ENCODE measurements at regions not wholly inside any gene's neighbourhood (a gene's known extent, or its start where the extent isn't known, plus 50 kb on each side); places are given as distances from the start of the nearest gene placed in this dataset.

DNA sequence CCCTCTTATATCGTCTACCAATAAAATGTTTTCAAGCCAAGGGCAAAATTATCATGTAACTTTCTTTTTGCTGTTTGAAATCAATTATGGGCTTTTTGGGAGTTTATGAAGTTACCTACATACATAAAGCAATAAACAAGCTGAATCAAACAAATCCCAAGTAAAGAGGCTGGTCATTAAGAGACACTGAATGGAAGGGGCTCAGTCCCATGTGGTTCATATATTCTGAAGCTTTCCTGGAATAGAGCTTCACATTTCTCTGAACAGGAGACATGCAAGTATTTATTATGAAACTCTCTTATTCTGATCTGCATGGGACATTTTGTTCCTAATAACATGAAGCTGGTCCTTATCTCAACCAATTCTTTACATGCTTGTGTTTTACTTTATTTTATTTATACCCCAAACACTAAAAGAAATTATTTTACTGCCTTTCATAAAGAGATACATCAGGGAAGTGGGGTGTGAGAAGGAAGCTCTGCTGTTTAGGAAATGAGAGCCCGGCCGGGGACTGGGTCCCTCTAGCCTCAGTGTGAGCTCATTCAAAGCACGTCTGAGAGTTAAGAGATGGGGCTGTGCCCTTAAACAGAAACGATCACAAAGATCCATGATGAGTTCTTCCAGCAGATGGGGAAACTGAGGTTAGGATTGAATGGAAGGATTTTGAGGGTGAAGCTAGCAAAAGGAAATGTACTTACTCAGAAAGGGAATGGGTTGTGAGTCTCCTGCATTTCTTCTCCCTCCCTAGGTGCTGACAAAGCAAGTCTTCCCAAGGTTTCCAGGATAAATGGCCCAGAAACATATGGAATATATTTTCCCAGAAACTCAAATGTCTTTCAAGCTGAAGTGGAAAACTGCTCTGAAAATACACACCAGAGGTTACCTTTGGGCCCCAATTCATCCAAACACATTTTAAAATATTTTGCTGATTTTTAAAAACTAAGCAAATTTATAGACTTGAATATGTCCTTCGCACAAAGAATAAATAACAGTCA, 93.1 kb upstream of the LNX1 start:
- Mint-ChIP-seq H3K4me1 (ENCODE audit: low read depth) (no peaks in the 10 kb centered on the region), H3K9me3 (ENCODE audit: low read depth) (peaks cover 3% of the 10 kb centered on the region), H3K27ac (no peak overlapping the region), H3K4me3 (ENCODE audit: low read depth) (no peak overlapping the region), H3K27me3 (peaks cover 14% of the 10 kb centered on the region), H3K36me3 (ENCODE audit: insufficient read depth) (no peaks in the 10 kb centered on the region)
- DNase-seq (ENCODE audit: low spot score, unreplicated experiment): no peak
- TF ChIP-seq, protein P1, sequence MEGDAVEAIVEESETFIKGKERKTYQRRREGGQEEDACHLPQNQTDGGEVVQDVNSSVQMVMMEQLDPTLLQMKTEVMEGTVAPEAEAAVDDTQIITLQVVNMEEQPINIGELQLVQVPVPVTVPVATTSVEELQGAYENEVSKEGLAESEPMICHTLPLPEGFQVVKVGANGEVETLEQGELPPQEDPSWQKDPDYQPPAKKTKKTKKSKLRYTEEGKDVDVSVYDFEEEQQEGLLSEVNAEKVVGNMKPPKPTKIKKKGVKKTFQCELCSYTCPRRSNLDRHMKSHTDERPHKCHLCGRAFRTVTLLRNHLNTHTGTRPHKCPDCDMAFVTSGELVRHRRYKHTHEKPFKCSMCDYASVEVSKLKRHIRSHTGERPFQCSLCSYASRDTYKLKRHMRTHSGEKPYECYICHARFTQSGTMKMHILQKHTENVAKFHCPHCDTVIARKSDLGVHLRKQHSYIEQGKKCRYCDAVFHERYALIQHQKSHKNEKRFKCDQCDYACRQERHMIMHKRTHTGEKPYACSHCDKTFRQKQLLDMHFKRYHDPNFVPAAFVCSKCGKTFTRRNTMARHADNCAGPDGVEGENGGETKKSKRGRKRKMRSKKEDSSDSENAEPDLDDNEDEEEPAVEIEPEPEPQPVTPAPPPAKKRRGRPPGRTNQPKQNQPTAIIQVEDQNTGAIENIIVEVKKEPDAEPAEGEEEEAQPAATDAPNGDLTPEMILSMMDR (IDR thresholded peaks at IDR 0.05; ENCODE audit: unreplicated experiment): no peak

DNA sequence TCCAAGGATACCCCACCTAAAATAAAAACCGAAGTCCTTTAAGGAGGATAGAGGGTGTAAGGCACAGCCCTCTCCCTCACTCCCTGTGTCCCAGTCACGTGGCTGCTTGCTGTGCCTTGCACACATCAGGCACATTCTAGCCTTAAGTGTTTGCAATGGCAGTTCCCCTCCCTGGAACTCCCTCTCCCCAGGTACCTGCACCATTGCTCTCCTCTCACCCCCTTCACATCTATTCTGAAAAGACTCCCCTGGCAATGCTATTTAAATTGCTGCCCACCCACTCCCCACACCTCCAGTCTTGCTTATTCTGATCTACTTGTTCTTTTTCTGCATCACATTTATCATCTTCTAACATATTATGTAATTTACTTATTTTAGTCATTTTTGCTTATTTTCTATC, 91.6 kb upstream of the LNX1 start:
- Mint-ChIP-seq H3K36me3 (ENCODE audit: insufficient read depth) (no peaks in the 10 kb centered on the region), H3K4me1 (ENCODE audit: low read depth) (no peaks in the 10 kb centered on the region), H3K27ac (no peak overlapping the region), H3K4me3 (ENCODE audit: low read depth) (no peak overlapping the region), H3K27me3 (peaks cover 13% of the 10 kb centered on the region), H3K9me3 (ENCODE audit: low read depth) (peaks cover 3% of the 10 kb centered on the region)
- TF ChIP-seq, protein P1 (IDR thresholded peaks at IDR 0.05; ENCODE audit: unreplicated experiment): no peak
- no peak for DNase-seq (ENCODE audit: low spot score, unreplicated experiment)

DNA sequence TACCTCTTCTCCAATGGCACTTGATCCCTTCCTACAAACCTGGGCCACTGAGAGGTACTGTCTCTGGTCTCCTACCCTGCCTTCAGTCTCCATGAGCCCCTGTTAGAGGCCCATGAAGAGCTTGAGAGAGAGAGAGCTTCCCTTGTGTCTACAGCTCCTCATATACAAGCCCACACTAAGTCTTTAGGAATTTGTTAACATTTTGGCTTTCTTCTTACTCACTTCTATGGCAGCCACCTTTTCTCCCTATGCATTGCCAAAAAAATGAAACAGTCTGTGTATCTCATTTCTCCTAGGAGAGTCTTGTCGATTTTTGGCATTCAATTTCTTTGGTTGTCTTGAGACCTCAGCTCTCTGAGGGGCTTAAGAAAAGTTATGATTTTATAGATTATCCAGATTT, 90.9 kb upstream of the LNX1 start:
- Mint-ChIP-seq H3K9me3 (ENCODE audit: low read depth) (peaks cover 3% of the 10 kb centered on the region), H3K27me3 (peaks cover 12% of the 10 kb centered on the region), H3K4me3 (ENCODE audit: low read depth) (no peak overlapping the region), H3K36me3 (ENCODE audit: insufficient read depth) (no peaks in the 10 kb centered on the region), H3K27ac (no peak overlapping the region), H3K4me1 (ENCODE audit: low read depth) (no peaks in the 10 kb centered on the region)
- DNase-seq (ENCODE audit: low spot score, unreplicated experiment): no peak
- TF ChIP-seq, protein P1 (IDR thresholded peaks at IDR 0.05; ENCODE audit: unreplicated experiment): no peak

DNA sequence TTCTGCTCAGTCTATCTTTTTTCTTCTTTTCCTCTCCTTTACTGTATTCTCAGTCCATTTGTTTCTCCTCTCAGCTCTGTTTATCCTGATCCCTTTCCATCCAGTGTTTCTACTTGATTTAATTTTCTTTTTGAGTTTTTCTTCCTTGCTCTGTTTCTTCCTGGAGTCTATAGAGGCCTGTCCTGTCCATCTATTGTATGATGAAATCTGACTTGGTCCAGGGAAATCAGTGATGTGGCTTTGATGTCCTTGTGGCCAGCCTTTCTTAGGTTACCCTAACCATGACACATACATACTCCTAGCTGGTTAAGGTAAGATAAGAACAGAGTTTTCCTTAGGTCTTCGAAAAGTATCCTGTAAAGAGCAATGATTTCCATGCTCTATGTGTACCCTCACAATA, 89.3 kb upstream of the LNX1 start:
- no peaks in the 10 kb centered on the region for H3K36me3 Mint-ChIP-seq (ENCODE audit: insufficient read depth)
- peaks cover 6% of the 10 kb centered on the region for H3K27me3 Mint-ChIP-seq
- TF ChIP-seq, protein P1 (IDR thresholded peaks at IDR 0.05; ENCODE audit: unreplicated experiment): no peak
- no peaks in the 10 kb centered on the region for H3K4me1 Mint-ChIP-seq (ENCODE audit: low read depth)
- DNase-seq (ENCODE audit: low spot score, unreplicated experiment): no peak
- no peak overlapping the region for H3K27ac Mint-ChIP-seq
- H3K9me3 Mint-ChIP-seq (ENCODE audit: low read depth): peaks cover 3% of the 10 kb centered on the region
- H3K4me3 Mint-ChIP-seq (ENCODE audit: low read depth): no peak overlapping the region

DNA sequence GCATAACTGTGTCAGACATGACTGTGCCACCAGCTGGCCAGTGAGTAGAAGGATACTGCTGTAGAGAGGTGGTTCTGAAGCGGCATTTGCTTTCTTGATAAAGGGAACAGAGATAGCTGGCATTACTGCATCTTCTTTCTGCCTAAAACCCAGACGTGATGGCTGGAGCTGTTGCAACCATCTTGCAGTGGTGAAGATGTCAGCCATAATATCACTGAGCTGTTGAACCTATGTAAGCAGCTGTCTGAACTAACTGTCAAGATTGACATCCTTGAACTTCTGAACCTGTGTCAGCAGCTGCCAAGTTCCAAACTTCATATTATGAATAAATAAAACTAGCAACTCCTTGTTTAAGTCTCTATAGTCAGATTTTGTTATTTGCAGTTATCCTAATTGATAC, 88.9 kb upstream of the LNX1 start:
- Mint-ChIP-seq H3K36me3 (ENCODE audit: insufficient read depth) (no peaks in the 10 kb centered on the region), H3K9me3 (ENCODE audit: low read depth) (peaks cover 3% of the 10 kb centered on the region), H3K4me3 (ENCODE audit: low read depth) (no peak overlapping the region), H3K27me3 (peaks cover 5% of the 10 kb centered on the region), H3K27ac (no peak overlapping the region), H3K4me1 (ENCODE audit: low read depth) (no peaks in the 10 kb centered on the region)
- TF ChIP-seq, protein P1 (IDR thresholded peaks at IDR 0.05; ENCODE audit: unreplicated experiment): no peak
- DNase-seq (ENCODE audit: low spot score, unreplicated experiment): no peak
